ENCODE measurements at regions not wholly inside any gene's neighbourhood (a gene's known extent, or its start where the extent isn't known, plus 50 kb on each side); places are given as distances from the start of the nearest gene placed in this dataset.

- TF ChIP-seq CTCF (IDR thresholded peaks at IDR 0.05; ENCODE audit: insufficient read depth, missing control alignments): no peak
- FAIRE-seq (no peak), DNase-seq (ENCODE audit: insufficient read length, low spot score) (no peak)
Measured at GRCh38 chr10:76721891-76722505, 915.6 kb downstream of the KCNMA1 start.

- no peak for TF ChIP-seq CTCF (IDR thresholded peaks at IDR 0.05; ENCODE audit: insufficient read depth, missing control alignments)
- DNase-seq (ENCODE audit: insufficient read length, low spot score): no peak
- no peak for FAIRE-seq
Measured at GRCh38 chr10:76719006-76719405, 918.6 kb downstream of the KCNMA1 start.

- DNase-seq (ENCODE audit: insufficient read length, low spot score) (no peak), FAIRE-seq (no peak)
- TF ChIP-seq CTCF (IDR thresholded peaks at IDR 0.05; ENCODE audit: insufficient read depth, missing control alignments): no peak
Measured at GRCh38 chr10:76717141-76717540, 920.5 kb downstream of the KCNMA1 start.

- no peak for FAIRE-seq
- no peak for DNase-seq (ENCODE audit: insufficient read length, low spot score)
- TF ChIP-seq CTCF (IDR thresholded peaks at IDR 0.05; ENCODE audit: insufficient read depth, missing control alignments): no peak
Measured at GRCh38 chr10:76711222-76711997, 926.2 kb downstream of the KCNMA1 start.

- DNase-seq (ENCODE audit: insufficient read length, low spot score) (no peak), FAIRE-seq (no peak)
- TF ChIP-seq CTCF (IDR thresholded peaks at IDR 0.05; ENCODE audit: insufficient read depth, missing control alignments): no peak
Measured at GRCh38 chr10:76700241-76700640, 937.4 kb downstream of the KCNMA1 start.

- no peak for DNase-seq (ENCODE audit: insufficient read length, low spot score)
- TF ChIP-seq CTCF (IDR thresholded peaks at IDR 0.05; ENCODE audit: insufficient read depth, missing control alignments): no peak
- no peak for FAIRE-seq
Measured at GRCh38 chr10:76697923-76698322, 939.7 kb downstream of the KCNMA1 start.

- no peak for TF ChIP-seq CTCF (IDR thresholded peaks at IDR 0.05; ENCODE audit: insufficient read depth, missing control alignments)
- no peak for FAIRE-seq
- no peak for DNase-seq (ENCODE audit: insufficient read length, low spot score)
Measured at GRCh38 chr10:76695069-76695468, 942.5 kb downstream of the KCNMA1 start.

Data from D721Med (cell line).